ENCODE measurements at regions not wholly inside any gene's neighbourhood (a gene's known extent, or its start where the extent isn't known, plus 50 kb on each side); places are given as distances from the start of the nearest gene placed in this dataset.

DNA sequence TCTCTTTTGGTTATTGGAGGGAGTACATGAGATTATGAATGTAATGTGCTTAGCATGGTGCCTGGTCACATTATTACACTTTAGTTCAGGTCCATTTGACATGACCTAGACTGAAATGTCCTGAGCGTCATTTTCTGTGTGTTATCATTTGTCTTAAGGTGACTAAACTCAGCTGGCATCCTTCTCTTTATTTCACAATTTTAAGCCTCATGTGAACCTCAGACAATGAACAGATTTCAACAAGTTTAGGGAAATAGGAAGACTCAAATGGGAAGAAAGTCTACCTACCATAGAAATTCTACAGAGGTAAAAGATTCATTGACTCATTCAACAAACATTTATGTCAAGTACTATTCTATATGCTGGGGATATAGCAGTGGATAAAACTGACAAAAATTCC, 70.2 kb upstream of the EXOC6 start:
- Histone ChIP-seq H2BK20ac (ENCODE audit: low read depth, low read length) (no peak overlapping the region), H2AK9ac (replicated peaks; ENCODE audit: low read depth, low read length, poor library complexity) (no peak overlapping the region), H3K27me3 (ENCODE audit: control insufficient read depth, insufficient read depth, low read length) (no peaks in the 10 kb centered on the region), H4K5ac (ENCODE audit: low read depth, low read length) (no peak overlapping the region), H4K20me1 (ENCODE audit: insufficient read depth, low read length) (no peaks in the 10 kb centered on the region), H3K23ac (ENCODE audit: low read depth, low read length) (no peak overlapping the region), H3K18ac (ENCODE audit: low read depth, low read length) (no peak overlapping the region), H2BK15ac (ENCODE audit: low read depth, low read length) (no peak overlapping the region), H3K4me2 (ENCODE audit: low read depth, low read length) (no peak overlapping the region), H3K9ac (ENCODE audit: low read depth, low read length) (no peak overlapping the region), H4K91ac (ENCODE audit: insufficient read depth, low read depth, low read length) (no peak overlapping the region), H3K4me3 (ENCODE audit: insufficient read depth, low read depth, low read length) (no peak overlapping the region), H4K8ac (ENCODE audit: low read depth in 2 of 2, low read length in 2 of 2) (no peak overlapping the region), H2AFZ (replicated peaks; ENCODE audit: low read length, poor library complexity) (no peak overlapping the region), H3K9me1 (ENCODE audit: insufficient read depth, low read length) (no peaks in the 10 kb centered on the region), H3K79me1 (ENCODE audit: low read depth in 1 of 2, low read length in 2 of 2) (no peaks in the 10 kb centered on the region), H3K9me3 (ENCODE audit: control insufficient read depth, insufficient read depth, low read length) (no peaks in the 10 kb centered on the region), H3K4ac (ENCODE audit: low read depth, low read length) (no peak overlapping the region), H2AK5ac (ENCODE audit: low read depth, low read length) (no peak overlapping the region), H3K27ac (ENCODE audit: insufficient read depth, low read length) (no peak overlapping the region), H3K36me3 (ENCODE audit: control insufficient read depth, insufficient read depth, low read length) (no peaks in the 10 kb centered on the region), H3K56ac (ENCODE audit: extremely low read depth, insufficient read depth, low read length) (no peak overlapping the region), H2BK5ac (ENCODE audit: low read depth, low read length, poor library complexity, severe bottlenecking) (no peak overlapping the region), H2BK120ac (ENCODE audit: low read depth, low read length) (no peak overlapping the region), H3K14ac (replicated peaks; ENCODE audit: low read depth, low read length) (no peak overlapping the region), H3K4me1 (ENCODE audit: control insufficient read depth, insufficient read depth, low read length) (no peaks in the 10 kb centered on the region)
- no peak for DNase-seq
- ATAC-seq (ENCODE audit: low read depth), result no peak
- in situ Hi-C loops (cut with MboI; ENCODE audit: low sequenced_read_pairs), result no loop called here
- intact Hi-C loops (cut with micrococcal nuclease), result no loop called here
- ChIA-PET POLR2A (ENCODE audit: unreplicated experiment) (no interaction called here), CTCF (no interaction called here)
- no TSS peak for BruUV-seq (replicated peaks)
- WGBS, 2 experiments (ENCODE audit: extremely low coverage in 2 of 2, insufficient read length in 1 of 2), result no CpG with 5 or more reads among the region's 1 CpG
- dilution Hi-C loops (cut with HindIII; ENCODE audit: low sequenced_read_pairs, unreplicated experiment), result no loop called here
- TF ChIP-seq CHD1 (IDR thresholded peaks at IDR 0.05; ENCODE audit: low read depth, low read length) (no peak), MAFK (IDR thresholded peaks at IDR 0.05; ENCODE audit: low read depth, low read length) (no peak), BHLHE40 (IDR thresholded peaks at IDR 0.05; ENCODE audit: low read depth, low read length) (no peak), RFX5 (IDR thresholded peaks at IDR 0.05; ENCODE audit: low read depth, low read length) (no peak), USF2 (IDR thresholded peaks at IDR 0.05; ENCODE audit: low read depth, low read length) (no peak), SMC3 (IDR thresholded peaks at IDR 0.05; ENCODE audit: low read depth, low read length) (no peak), CEBPB (IDR thresholded peaks at IDR 0.05; ENCODE audit: low read depth, low read length) (peak; percentile 31; the same call in 1 of the 2 replicates), POLR2A (IDR thresholded peaks at IDR 0.05; ENCODE audit: low read depth, low read length) (no peak)

Measured in IMR-90 (cell line).